ENCODE measurements at regions not wholly inside any gene's neighbourhood (a gene's known extent, or its start where the extent isn't known, plus 50 kb on each side); places are given as distances from the start of the nearest gene placed in this dataset.

DNA sequence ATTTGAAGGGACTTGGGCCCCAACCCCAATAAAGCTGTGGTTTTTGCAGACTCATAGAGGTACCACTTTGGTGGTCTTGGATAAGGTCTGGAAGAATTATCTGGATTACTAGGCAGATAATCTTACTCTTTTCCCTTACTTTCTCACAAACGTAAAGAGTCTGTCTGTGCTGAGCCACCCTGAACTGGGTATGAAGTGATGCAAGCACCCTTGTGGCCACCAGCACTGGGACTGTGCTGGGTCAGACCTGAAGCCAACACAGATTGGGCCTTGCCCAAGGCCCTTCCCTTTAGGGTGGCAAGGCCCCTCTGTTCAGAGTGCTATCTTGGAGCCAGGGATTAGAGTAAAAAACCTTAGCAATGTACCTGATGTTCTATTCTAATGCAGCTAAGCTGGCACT lies 827.0 kb upstream of the RAB6C start:
- DNase-seq: no peak

DNA sequence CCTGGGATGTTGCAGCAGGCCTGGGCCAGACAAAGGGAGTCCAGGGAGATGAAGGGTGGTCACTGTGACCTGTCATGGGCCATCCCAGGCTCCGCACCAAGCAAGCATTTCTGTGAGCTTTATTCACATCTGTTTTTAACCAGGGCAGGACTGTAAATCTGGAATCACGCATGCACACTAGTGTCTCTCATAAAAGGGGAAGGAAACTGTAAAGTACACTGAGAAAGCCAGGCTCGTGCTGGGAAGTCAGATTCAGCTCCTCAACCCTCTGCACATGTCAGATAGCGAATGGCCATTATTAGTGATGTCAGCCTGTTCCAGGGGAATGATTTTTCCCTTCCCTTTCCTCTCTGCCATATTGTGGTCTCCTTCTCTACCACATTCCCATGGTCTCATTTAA lies 818.6 kb upstream of the RAB6C start:
- DNase-seq: no peak

DNA sequence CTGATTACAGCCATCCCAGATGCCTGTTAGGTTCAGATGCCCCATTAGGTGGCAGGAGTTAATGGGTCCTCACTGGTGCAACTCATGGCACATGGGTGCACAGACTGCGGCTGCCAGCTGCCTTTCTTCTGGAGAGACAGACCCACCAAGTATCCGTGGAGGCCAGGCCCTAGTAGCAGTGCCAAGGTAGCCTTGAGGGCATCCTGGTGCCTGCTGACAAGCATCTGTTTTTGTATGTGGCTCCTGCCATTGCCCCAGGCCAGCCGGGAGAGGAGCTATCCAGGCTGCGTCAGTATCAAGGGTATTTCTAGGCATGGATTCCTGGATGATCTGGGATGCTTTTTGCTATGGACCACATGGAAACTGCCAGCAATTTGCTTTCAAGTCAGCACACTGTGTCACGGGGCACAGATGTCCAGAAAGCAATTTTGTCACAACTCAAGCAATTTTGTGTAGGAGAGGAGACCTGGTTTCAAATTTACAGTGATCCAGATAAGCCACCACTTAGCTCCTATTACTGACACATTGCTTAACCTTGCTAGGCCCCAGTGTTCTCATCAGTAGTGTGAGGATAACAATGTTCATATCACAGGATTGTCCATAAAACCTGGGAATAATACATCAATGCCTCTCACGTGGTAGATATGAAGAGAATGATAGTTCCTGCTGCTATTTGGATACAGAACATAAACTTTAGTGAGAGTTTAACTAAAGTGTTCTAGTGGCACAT lies 815.1 kb upstream of the RAB6C start:
- no peak for DNase-seq

DNA sequence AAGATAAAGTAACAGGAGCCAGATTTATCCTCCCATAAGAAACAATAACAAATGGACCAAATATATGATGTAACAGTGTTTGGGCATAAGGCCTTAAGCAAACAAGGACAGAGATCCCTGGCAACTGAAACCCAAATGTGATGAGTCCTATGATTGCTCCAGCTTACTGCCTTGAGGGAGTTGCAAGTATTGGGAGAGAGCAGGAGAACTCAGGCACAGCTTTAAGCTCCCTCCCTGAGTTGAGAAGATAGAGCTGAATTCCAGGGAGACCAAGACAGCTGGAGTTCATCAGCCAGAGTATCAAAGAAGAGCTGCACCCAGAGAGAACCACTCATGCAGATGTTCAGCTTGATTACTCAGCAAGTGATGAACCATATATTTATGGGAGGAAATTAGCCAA lies 814.5 kb upstream of the RAB6C start:
- no peak for DNase-seq

DNA sequence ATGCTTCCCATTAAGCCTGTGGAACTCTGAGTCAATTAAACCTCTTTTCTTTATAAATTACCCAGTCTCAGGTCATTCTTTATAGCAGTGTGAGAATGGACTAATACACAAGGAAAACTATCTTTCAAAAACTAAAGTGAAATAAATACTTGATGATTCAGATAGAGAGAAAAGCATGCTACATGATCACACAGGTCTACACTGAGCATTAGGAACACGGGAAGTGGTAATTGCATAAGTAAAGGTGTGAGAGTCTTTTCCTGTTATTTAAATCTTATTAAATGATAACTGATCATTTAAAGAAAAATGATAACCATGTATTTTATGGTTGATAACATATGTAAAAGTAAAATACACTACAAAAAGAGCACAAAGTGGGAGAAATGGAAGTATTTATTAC lies 812.0 kb upstream of the RAB6C start:
- no peak for DNase-seq

DNA sequence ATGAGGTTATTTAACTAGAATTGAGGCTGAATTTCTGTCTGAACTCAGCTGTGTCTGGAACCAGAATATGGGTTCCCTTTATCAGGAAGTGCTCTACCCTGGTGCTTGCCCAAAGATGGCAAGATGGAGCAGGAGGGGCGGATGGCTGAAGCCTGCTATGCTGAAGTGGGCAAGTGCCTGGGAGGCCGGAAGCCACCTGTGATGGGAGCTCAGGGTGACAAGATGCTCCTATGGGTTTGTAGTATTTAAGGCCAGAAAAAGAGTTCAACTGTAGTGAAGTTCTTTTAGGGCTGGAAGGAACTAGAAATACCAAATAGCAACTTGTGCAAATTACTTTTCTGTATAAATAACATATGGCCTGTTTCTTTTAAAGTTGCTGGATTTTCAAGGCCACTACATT lies 808.9 kb upstream of the RAB6C start:
- DNase-seq: no peak

DNA sequence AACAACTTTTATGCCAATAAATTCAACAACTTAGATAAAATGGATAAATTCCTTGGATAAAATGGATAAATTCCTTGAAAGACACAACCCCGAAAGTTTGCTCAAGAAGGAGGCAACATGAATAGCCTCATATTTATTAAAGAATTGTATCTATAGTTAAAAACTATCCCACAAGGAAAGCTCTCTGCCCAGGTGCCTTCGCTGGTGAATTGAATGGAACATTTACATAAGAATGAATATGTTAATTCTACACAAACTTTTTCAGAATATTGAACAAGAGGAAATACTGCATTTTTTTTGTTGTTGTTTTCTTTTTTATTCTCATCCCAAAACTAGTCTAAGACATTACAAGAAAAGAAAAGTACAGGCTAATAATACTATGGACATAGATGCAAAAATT lies 805.3 kb upstream of the RAB6C start:
- DNase-seq: no peak

DNA sequence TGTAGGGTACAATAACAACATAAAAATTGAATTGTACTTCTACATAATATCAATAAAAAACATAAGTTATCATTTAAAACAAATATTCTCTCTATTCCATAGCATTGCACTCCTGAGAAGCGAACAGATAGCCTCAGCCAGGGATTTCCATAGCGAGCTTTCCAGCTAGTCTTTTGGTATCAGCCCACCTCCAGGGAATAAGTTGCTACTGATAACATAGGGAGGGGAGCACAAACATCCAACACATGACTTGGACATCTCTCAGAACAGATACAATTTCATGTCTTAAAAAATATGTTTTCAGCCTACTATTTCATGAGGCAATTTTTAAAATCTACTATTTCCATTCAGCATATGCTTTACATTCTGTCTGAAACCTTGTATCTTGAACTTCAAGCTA lies 804.4 kb upstream of the RAB6C start:
- no peak for DNase-seq

DNA sequence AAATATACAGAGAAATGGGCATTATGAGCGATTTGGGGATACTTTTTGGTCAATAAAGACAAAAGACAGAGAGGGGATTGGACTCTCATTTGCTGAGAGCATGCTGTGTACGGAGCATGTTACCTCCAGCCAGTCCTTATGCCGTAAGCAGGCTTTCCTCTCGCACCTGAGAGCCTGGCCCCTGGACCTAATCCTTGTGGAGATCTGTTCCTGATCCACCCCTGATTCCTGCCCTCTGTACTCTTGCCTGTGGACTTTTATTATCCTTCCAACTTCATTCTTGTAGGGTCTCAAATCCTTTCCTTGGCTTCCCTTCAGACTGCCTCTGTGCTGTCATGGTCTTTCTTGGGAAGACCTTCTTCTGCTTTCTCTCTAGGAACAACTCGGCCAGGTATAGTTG lies 803.1 kb upstream of the RAB6C start:
- no peak for DNase-seq

DNA sequence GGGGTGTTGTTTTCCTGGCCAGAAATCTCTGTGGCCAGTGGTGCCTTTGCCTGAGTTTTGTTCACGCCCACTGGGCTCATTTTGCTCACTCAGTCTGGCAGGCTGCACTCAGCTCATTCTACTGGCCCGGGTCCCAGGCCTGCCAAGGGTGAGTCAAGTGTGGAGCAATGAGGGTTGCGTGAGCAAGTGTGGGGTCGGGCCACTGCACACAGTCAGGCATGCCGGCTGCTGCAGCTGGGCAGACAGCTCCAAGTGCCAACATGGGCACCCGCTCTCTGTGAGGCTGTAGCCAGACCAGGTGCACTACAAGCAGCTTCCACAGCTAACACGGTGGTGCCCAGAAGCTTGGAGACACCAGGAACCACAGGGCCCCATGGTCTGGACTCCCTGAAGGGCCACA lies 801.1 kb upstream of the RAB6C start:
- DNase-seq: peak in 24 of 58 donors; percentile 11 to 56 (median 27)

DNA sequence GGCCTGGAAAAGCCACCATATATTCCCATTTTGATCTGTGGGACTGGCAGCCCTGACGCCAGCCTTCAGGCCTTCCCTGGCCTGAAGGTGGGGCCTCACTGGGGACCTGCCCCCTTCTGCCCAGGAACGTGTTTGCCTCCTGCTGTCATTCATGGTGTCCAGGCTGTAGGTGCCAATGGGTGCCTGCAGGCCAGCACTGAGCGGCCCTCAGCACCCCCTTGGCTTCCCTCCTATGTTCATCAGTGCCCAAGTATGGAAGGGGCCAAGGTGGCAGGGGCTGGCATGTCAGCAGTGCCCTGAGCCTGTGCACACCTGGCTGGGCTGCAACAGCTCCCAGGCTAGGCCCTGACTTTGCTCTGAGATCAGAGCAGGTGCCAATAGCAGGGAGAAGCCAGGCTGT lies 800.3 kb upstream of the RAB6C start:
- no peak for DNase-seq

DNA sequence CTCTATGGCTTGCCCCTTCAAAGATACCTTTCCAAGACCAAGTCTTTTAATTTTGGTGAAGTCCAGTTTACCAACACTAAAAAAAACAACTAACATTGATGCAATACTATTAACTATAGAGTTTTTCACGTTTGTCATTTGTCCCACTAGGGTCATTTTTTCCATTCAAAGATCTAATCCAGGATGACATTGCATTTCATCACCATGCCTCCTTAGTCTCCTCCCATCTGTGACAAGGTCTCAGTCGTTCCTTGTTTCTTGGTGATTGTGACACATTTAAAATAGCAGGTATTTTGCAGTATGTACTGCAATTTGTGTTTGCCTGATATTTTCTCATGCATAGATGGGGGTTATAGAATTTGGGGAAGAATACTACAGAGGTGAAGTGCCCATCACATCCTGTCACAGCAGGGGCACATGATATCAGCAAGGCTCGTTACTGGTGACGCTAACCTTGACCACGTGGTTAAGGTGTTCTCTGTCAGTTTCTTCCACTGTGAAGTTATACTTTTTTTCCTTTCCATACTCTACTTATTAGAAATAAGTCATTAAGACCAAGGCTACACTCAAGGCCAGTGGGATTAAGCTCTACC lies 799.2 kb upstream of the RAB6C start:
- no peak for DNase-seq

DNA sequence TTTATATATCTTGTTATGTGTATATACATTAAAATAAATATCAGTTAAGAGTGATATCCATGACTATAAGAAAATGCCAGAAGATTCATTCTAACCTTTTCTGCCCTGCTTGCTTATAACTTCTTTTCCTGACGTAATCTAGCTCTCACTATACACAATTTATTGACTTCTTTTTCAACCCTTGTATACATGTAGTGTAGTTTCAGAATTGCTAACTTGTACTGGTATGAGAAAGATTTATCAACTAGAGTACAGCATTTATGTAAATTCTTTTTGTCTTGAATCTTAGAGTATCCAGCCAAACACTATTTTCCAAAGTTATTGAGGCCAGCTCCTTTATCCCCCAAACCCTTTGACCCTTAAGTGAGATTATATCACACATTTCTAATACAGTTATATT lies 798.0 kb upstream of the RAB6C start:
- DNase-seq: no peak

DNA sequence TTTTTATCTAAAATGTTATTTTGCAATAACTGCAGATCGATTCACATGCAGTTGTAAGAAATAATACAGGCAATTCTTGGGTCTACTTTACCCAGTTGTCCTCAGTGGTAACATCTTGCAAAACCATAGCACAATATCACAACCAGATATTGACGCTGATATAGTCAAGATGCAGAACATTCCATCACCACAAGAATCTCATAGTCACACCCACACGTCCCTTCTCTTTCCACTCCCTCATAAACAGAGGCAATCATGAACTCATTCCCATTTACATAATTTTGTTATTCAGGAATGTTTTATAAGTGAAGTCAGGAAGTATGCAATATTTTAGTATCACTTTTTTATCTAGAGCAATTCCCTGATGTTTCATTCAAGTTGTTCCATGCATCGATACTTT lies 797.5 kb upstream of the RAB6C start:
- DNase-seq: no peak

DNA sequence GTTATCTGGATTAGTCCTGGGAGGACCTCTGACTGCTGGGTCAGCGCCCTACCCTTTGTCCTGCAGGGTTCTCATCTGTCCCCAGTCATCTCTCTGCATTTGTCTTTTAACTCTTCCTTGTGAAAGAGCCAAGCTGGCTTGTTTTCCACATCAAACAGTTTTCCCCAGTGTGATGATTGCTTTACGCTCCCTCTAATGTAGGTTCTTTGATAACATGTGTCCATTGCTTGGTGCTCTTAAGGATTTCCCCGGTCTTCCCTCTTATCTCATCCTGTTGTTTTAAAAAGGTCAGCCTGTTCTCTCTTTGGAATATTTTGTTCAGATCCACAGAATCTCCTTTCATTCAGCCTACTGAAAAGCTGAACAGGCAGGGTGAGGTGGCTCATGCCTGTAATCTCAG lies 792.1 kb upstream of the RAB6C start:
- DNase-seq: no peak

DNA sequence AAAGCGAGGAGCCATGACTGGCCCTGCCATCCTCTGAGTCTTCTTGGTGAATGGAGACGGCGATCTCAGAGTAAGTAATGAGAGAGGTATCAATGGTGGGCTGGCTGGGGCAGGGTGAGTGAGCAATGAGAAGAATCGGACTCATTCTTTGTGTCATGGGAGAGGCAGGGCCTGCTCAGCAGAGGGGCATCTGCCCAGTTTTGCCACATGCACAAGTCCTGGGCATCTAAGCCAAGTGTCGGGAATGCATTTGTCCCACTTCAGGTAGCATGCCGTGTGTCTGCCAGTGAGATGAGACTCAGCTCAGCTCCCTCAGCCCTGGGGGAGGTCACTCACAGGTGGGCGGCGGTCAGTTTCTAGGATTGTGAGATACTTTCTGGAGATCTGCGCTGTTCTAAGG lies 791.0 kb upstream of the RAB6C start:
- no peak for DNase-seq

DNA sequence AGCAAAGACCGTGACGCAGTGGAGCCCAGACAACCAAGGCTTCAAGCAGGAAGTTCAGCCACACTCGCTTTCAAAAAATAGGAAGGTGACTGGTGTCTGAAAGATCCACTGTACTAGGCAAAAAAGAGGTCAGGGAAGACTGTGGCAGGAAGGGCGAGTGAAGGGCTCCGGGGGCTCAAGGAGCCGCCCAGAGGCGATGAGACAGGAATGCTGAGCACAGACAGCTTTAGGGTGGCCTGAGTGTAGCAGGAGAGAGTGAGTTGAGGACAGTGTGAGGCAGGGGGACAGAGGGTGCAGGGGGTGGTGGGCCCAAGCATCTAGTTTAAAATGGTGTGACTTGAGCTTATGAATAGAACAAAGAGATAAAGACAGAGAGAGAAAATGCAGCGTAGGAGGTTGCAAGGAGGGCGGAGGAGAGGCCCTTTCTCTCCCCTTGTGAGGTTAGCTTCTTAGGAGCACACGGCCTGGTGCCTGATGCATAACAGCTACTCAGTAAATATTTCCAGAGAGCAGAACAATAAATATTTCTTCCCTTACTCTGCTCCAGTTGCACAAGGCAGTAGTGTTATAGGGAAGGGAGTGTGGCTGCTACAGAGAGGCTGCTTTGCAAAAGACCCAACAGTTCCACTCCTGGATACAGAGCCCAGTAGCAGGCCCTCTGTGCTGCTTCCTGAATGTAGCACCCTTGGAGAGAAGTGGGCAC lies 789.7 kb upstream of the RAB6C start:
- DNase-seq: no peak

DNA sequence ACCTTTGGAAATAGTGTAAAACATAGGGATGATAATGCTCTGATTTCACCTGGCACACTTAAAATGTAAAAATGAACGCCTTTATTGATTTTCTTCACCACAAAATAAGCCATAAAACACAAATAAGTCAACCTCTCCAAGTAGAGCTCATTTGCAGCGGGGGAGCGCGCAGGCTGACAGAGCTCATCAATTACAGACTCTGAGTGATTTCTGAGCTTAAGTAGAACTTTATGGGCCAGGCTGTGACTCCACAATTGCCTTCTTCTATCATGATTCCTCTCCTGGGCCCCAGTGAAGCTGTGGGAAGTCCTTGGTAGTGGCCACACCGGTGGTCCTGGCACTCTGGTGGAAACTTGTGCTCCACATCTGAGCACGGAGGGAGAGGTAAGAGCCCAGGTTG lies 789.0 kb upstream of the RAB6C start:
- no peak for DNase-seq

DNA sequence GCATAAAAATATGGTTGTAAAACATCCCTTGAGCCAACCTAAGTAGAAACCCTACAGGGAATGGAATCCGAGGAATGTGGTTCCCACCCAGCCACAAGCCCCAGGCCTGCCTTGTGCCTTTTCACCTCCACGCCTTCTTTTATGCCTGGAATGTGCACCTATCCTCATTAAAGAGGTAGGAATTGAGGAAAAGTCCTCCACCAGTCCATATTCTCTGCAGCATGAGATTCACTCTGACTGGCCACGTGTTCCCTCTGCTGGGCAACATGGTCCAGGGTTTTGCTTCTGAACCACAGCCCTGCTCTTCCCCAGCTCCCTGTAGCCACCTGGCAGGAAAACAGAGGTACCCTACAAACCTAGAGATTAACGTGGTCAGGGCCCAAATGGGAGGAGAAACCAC lies 787.9 kb upstream of the RAB6C start:
- DNase-seq: no peak

DNA sequence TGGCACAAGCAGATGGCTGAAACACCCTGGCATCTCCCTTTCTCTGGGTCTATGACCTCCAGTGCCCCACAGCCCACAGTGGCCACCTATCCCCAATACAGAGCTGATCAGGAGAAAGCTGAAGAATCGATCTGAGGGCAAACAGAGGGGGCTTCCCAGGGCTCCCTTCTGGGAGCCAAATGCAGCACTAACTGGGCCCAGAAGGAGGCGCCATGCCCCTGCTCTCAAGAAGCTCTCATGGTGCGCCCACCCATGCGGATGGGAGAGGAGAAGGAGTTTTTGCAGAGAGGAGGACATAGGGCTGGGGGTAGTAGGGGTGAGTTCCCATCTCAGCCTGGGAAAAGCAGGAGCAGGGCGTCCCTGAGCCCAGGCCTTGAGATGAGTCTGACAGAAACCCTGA lies 787.3 kb upstream of the RAB6C start:
- no peak for DNase-seq

DNA sequence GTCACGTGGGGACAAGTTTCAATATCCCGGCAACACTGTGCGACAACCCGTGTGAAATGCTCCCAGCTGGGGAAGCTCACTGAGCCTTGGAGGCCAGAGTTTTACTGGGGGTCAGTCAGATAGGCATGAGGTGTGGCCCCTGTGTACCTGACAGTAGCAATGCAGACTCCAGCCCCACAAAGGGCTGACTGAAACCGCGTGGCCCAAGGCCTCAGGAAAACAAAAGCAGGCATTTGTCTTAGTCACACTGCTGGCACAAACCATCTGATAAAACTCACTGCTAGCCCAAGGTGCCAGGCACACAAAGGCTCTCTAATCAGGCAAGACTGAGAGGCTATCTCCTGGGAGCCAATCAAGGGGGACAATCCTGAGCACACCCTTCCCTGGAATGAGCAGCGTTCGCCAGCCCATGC lies 786.6 kb upstream of the RAB6C start:
- no peak for DNase-seq

DNA sequence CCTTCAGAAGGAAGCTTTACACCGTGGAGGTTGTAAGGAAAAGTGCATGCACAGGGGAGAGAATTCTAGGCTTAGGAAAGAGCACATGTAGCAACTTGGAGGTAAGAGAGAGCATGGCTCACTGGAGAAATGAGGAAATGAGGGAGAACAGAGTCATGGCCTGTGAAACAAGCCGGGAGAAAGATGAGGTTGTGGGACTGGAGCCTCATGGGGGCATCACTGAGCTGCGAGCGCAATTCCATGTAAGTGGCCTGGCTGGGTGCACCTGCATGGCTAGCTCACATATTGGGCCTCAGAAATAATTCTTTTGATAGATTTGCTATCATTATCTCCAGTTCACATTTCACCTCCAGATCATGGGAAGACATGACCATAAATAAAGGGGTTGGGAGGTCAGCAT lies 785.5 kb upstream of the RAB6C start:
- no peak for DNase-seq

DNA sequence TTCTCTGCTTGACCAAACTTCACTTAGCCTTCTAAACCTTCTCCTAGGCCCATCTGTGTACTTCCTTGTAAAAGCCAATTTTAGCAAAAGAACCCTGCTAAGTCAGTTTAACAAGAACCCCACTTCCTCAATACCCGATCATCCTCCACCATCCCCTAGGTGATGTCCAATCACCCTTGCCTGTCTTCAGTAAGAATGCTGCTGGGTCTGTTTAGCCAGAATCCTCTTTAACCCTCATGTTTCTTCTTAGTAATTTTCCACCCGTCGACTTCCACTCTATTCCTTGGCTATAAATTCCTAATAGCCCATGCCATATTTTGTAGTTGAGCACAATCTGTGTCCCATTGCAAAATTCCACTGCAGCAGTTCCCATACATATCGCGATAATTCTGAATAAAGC lies 780.0 kb upstream of the RAB6C start:
- peak in 1 of 58 donors; percentile 2 for DNase-seq
